PC-9 (cell line): ENCODE measurements at regions not wholly inside any gene's neighbourhood (a gene's known extent, or its start where the extent isn't known, plus 50 kb on each side); places are given as distances from the start of the nearest gene placed in this dataset.

Experiments
- BruUV-seq: library from RNA; stranded (reverse); fragments of 400-500 nt; replicated peaks from 2 replicates; lab custom pipeline; 2021; lab: Mats Ljungman, UMichigan
- CTCF ChIA-PET: fragments of 300-600 bp; sonication (Branson Sonifier 250); formaldehyde crosslinking; loops from one replicate; lab custom pipeline; 2022; ENCODE audit warnings: antibody characterized with exemption; lab: Charles Lee
- POLR2A ChIA-PET: fragments of 300-600 bp; sonication (Branson Sonifier 250); formaldehyde crosslinking; loops from one replicate; lab custom pipeline; 2022; ENCODE audit warnings: antibody characterized with exemption; ENCODE audit not compliant: unreplicated experiment; lab: Charles Lee
- DNase-seq, 2 experiments: peaks; one replicate each; pipeline versions ENCODE4 v3.0.0 to v3.0.0-alpha.2; 2015 to 2022; ENCODE audit warnings: mixed read lengths in 1 of 2
- H2AFZ ChIP-seq: fragments of 200-600 bp; sonication (generic); 2 replicates; pipeline ENCODE4 v1.8.1; 2017; ENCODE audit warnings: antibody characterized with exemption
- H3F3A ChIP-seq: fragments of 200-600 bp; sonication (generic); 2 replicates; pipeline ENCODE4 v1.8.1; 2017; ENCODE audit warnings: antibody characterized with exemption, mild to moderate bottlenecking, low read depth; ENCODE audit not compliant: insufficient read depth
- H3K27ac ChIP-seq: fragments of 200-600 bp; sonication (generic); 2 replicates; pipeline ENCODE4 v1.6.1; 2016; ENCODE audit warnings: mixed run types
- H3K27me3 ChIP-seq: fragments of 200-600 bp; sonication (generic); 2 replicates; pipeline ENCODE4 v1.6.1; 2016; ENCODE audit warnings: low read depth, mixed run types; ENCODE audit not compliant: insufficient read depth
- H3K36me3 ChIP-seq: fragments of 200-600 bp; sonication (generic); 2 replicates; pipeline ENCODE4 v1.6.1; 2016; ENCODE audit warnings: low read depth, mixed run types
- H3K4me1 ChIP-seq: fragments of 200-600 bp; sonication (generic); replicated peaks from 2 replicates; pipeline ENCODE4 v1.6.1; 2016; ENCODE audit warnings: mixed run types; ENCODE audit not compliant: insufficient read depth
- H3K4me2 ChIP-seq: fragments of 200-600 bp; sonication (generic); 2 replicates; pipeline ENCODE4 v1.6.1; 2017; ENCODE audit warnings: mixed run types
- H3K4me3 ChIP-seq: fragments of 200-600 bp; sonication (generic); 2 replicates; pipeline ENCODE4 v1.6.1; 2016; ENCODE audit warnings: mixed run types
- H3K79me2 ChIP-seq: fragments of 200-600 bp; sonication (generic); 2 replicates; pipeline ENCODE4 v1.6.1; 2017; ENCODE audit warnings: low read depth, mixed run types
- H3K9me2 ChIP-seq: fragments of 200-600 bp; sonication (generic); 2 replicates; pipeline ENCODE4 v1.8.1; 2017; ENCODE audit warnings: mild to moderate bottlenecking; ENCODE audit not compliant: insufficient read depth
- H3K9me3 ChIP-seq: fragments of 200-600 bp; sonication (generic); 2 replicates; pipeline ENCODE4 v1.8.1; 2016; ENCODE audit warnings: low read depth; ENCODE audit not compliant: insufficient read depth
- H4K20me1 ChIP-seq: fragments of 200-600 bp; sonication (generic); 2 replicates; pipeline ENCODE4 v1.8.1; 2017; ENCODE audit not compliant: insufficient read depth
- EZH2 ChIP-seq: fragments of 200-600 bp; sonication (generic); IDR thresholded peaks from 2 replicates; pipeline ENCODE4 v1.8.0; 2017; ENCODE audit warnings: antibody characterized with exemption, low read depth
- intact Hi-C: fragments of 100-400 bp; cut with micrococcal nuclease; formaldehyde crosslinking; loops from one replicate; pipeline ENCODE4 v1.10.0; 2022; ENCODE audit not compliant: unreplicated experiment
- TF ChIP-seq, protein P1 (sequence below): fragments of 200-600 bp; sonication (generic); conservative IDR thresholded peaks from 2 replicates; pipeline ENCODE4 v1.6.1; 2017; ENCODE audit warnings: mixed run types, antibody characterized with exemption, mild to moderate bottlenecking, moderate library complexity

DNA sequence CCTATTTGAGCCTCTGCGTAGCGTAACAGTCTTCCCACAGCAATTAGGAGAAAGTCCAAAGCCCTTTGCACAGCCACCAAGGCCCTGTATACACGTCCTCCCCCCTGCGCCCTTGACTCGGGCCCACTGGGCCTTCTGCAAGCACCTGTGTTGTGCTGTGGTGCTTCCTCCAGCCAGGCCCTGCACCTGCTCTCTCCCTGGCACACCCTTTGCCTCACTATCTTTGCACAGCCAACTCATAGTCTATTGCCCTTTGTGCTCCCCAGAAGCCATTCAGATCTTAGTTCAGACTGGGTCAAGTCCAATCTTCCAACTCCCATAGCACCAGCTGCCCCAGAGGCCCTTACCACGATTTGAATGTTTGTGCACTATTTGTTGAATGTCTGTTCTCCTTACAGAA lies 271.6 kb upstream of the MGAT5 start:
- no TSS peak for BruUV-seq
- H2AFZ ChIP-seq, result no peak overlapping the region
- H3K9me2 ChIP-seq, result no peaks in the 10 kb centered on the region
- TF ChIP-seq, protein P1, sequence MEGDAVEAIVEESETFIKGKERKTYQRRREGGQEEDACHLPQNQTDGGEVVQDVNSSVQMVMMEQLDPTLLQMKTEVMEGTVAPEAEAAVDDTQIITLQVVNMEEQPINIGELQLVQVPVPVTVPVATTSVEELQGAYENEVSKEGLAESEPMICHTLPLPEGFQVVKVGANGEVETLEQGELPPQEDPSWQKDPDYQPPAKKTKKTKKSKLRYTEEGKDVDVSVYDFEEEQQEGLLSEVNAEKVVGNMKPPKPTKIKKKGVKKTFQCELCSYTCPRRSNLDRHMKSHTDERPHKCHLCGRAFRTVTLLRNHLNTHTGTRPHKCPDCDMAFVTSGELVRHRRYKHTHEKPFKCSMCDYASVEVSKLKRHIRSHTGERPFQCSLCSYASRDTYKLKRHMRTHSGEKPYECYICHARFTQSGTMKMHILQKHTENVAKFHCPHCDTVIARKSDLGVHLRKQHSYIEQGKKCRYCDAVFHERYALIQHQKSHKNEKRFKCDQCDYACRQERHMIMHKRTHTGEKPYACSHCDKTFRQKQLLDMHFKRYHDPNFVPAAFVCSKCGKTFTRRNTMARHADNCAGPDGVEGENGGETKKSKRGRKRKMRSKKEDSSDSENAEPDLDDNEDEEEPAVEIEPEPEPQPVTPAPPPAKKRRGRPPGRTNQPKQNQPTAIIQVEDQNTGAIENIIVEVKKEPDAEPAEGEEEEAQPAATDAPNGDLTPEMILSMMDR, result no peak
- TF ChIP-seq EZH2, result no peak
- no peaks in the 10 kb centered on the region for H3F3A ChIP-seq
- no peaks in the 10 kb centered on the region for H3K9me3 ChIP-seq
- no peak for DNase-seq
- H3K4me3 ChIP-seq, result no peak overlapping the region
- no peaks in the 10 kb centered on the region for H3K36me3 ChIP-seq
- no peak overlapping the region for H3K4me2 ChIP-seq
- H4K20me1 ChIP-seq, result no peaks in the 10 kb centered on the region
- no peak overlapping the region for H3K27ac ChIP-seq
- CTCF ChIA-PET, result interaction anchor here (0.9 kb wide), 1 partner anchor 354 kb away, joined by 3 read pairs; no protein-coding TSS in a partner anchor
- intact Hi-C loops, result no loop called here
- no peaks in the 10 kb centered on the region for H3K79me2 ChIP-seq
- POLR2A ChIA-PET, result no interaction called here
- no peaks in the 10 kb centered on the region for H3K4me1 ChIP-seq
- peaks cover 40% of the 10 kb centered on the region; the same call in 1 of the 2 replicates for H3K27me3 ChIP-seq

DNA sequence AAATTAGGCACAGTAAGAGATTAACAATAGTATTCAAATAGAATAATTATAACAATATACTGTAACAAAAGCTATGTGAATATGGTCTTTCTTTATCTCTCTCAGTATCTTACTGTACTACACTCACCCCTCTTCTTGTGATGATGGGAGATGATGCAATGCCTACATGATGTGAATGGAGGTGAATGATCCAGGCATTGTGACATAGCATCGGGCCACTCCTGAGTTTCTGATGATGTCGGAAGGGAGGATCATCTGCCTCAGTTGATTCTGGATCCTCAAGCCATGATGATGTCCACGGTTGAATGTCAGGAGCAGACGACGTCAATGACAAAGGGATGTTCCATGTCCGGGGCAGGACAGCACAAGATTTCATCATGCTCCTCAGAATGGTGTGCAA lies 268.3 kb upstream of the MGAT5 start:
- Histone ChIP-seq H3K79me2 (no peaks in the 10 kb centered on the region), H3K9me3 (no peaks in the 10 kb centered on the region), H3K27ac (no peak overlapping the region), H3F3A (no peaks in the 10 kb centered on the region), H4K20me1 (no peaks in the 10 kb centered on the region), H3K36me3 (no peaks in the 10 kb centered on the region), H3K27me3 (peaks cover 38% of the 10 kb centered on the region), H3K9me2 (no peaks in the 10 kb centered on the region), H3K4me3 (no peak overlapping the region), H3K4me2 (no peak overlapping the region), H3K4me1 (no peaks in the 10 kb centered on the region), H2AFZ (no peak overlapping the region)
- TF ChIP-seq EZH2, result no peak
- TF ChIP-seq, protein P1, result no peak
- POLR2A ChIA-PET, result no interaction called here
- no TSS peak for BruUV-seq
- DNase-seq, result no peak
- CTCF ChIA-PET, result no interaction called here
- intact Hi-C loops, result no loop called here

DNA sequence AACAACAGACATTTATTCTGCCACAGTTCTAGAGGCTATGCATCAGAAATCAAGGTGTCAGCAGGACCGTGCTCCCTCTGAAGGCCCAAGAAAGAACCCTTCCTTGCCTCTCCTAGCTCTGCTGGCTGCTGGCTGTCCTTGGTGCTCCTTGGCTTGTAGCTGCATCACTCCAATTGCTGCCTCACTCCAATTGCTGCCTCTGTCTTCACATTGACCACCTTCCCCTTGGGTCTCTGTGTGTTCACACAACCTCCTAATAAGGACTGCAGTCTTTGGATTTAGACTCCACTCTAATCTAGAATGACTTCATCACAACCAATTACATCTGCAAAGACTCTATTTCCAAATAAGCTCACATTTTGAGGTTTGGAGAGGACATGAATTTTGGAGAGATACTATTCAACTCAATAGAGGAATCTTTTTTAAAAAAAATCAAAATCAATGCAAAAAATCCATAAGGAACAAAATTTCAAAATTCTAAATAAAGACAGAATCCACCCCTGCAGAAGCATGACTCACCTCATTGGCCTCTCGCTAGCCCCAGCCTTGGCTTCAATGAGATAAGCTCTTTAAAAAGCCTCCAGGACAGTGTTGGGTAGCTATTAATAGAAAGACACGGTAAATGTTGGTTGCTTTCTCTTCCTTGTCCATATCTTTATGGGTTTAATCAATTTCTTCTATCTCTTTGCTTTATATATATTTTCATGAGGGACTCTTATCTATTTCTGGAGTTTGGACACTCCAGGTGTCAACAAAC lies 267.6 kb upstream of the MGAT5 start:
- H3K27me3 ChIP-seq, result peaks cover 40% of the 10 kb centered on the region
- no peaks in the 10 kb centered on the region for H3F3A ChIP-seq
- H3K27ac ChIP-seq, result no peak overlapping the region
- no peaks in the 10 kb centered on the region for H3K9me2 ChIP-seq
- intact Hi-C loops, result no loop called here
- no peaks in the 10 kb centered on the region for H3K79me2 ChIP-seq
- CTCF ChIA-PET, result no interaction called here
- no peak for DNase-seq
- no peak overlapping the region for H3K4me3 ChIP-seq
- H3K4me2 ChIP-seq, result no peak overlapping the region
- no peaks in the 10 kb centered on the region for H3K9me3 ChIP-seq
- no peaks in the 10 kb centered on the region for H3K4me1 ChIP-seq
- H3K36me3 ChIP-seq, result no peaks in the 10 kb centered on the region
- no TSS peak for BruUV-seq
- POLR2A ChIA-PET, result no interaction called here
- no peaks in the 10 kb centered on the region for H4K20me1 ChIP-seq
- no peak overlapping the region for H2AFZ ChIP-seq
- no peak for TF ChIP-seq EZH2
- TF ChIP-seq, protein P1, result no peak
